Esophagus mucosa (tissue), 1 donor: ENCODE measurements at regions not wholly inside any gene's neighbourhood (a gene's known extent, or its start where the extent isn't known, plus 50 kb on each side); places are given as distances from the start of the nearest gene placed in this dataset.
A peak's percentile ranks its signal among the peaks of the same experiment; 100 is the strongest.
"Not testable (repeated sequence)": the region's sequence is repeated elsewhere in the genome, so short reads cannot be mapped to it uniquely, and the experiment has no call there.

Experiments used
- ATAC-seq: fragments of 200-7000 bp; cut with Tn5 transposase; one replicate; pipeline ENCODE4 v1.9.1; 2020
- donor health status: DM: yes; HTN: yes; CAD: no.

DNA sequence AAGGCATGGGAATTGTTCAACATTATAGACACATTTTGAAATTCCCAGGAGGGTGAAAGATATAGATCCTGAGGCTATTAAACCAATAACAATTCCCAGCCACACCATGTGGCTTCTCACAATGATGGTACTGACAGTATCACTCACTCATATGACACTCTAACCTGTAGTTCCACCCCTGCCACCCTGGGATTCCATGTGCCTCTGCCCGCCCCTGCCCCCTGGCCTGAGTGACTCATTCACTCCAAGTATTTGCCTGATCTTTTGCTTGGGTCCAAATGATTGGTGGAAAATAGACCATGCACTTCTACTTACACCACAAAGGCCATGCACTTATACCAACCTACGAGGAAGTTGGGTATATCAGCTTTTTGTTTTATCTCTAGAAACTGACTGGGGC, 305.2 kb upstream of the DAB2 start:
- ATAC-seq = no peak

DNA sequence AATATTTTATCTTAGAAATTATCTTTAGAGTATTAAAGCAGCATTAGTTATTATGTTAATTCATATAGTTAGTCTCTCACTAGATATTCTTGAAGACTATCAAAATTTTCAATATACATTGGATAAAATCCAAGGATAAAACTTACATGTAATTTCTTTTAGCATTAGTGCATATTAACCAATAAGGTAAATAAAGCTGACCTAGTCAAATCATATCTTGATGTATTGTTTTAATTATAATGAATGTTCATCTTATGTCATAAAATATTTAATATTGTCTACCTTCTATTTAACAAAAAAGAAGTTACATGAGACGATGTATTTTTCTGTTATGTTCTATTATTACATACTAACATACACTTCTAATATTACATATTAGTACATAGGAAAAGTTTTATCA, 301.7 kb upstream of the DAB2 start:
- no peak for ATAC-seq

DNA sequence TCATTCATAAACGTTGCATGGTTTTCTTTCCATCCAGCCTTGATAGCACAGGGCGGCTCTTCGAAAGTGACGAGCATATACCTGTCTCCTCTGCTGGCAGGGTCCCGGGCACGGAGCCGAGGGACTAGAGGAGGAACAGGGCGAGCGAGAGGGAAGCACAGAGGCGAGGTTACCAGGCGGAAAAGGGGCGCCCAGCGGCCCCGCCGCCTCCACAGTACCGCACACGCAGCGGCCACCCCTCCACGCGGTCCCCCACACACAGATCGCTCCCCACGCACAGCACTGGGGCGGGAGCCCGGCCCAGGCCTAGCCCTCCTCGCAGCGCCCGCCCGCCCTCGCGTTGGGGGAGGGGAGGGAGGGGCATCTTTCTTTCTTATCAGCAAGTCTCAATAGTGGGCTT, 296.6 kb upstream of the DAB2 start:
- ATAC-seq = no peak

DNA sequence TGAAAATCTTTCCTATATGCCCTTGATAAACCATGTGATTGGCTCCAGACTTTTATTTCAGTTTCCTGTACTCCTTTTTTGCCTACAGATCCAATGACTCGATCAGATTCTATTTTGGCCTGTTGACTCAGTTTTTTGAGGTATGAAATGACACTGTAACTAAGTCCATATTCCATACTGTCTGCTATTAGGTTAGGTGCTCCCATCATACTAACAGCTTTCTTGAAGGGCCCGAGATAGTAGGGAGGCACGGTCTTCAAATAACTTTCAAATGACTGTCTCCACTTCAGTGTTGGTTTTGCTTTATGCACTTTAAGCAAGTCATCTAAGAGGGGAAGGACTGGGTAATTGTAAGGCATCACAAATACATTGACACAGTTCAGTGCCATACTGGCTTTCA, 295.4 kb upstream of the DAB2 start:
- ATAC-seq = no peak

DNA sequence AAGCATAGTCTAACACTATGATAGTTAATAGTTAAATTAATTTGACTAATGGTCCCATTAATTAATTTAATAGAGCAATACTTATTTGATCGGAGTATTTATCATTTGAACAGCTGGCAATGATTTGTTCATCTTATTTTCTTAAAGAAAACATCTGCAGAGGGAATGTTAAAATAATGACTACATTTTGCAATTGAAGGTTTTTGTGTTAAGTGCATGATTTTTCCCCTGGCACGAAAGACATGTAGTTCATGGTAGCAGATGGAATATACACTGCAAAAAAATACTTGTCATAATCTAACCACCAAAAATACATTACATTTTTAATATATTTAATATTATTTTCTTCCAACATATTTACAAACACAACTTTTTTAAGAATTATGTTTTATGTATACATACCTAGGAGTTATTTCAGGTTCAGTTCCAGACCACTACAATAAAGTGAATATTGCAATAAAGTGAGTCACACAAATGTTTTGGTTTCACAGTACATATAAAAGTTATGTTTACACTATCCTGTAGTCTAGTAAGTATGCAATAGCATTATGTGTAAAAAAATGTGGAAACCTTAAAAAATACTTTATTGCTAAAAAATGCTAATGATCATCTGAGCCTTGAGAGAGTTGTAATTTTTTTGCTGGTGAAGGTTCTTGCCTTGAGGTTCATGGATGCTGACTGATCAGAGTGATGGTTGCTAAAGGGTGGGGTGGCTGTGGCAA, 292.6 kb upstream of the DAB2 start:
- ATAC-seq = no peak

DNA sequence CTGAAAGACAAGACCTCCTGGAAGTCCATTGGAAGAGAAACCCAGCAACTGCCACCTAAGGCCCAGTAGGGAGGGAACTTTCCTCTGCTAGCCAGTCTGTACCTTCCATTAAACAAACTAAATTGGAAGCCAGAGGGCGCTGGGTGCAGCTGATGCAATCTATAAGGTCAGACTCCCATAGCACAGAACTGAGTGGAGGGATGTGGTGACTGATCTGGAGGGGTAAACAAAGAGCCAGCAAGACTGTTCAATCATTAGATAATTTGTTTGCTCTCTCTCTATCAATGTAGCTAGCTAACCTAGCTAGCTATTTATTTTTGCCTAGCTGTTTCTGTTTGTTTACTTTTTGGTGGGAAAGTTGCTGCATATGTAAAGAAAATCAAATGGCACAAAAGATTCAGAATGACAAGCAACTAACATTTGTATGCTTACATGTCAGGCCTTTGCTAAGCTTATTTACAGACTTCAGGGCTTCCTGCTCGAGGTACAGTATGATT, 291.8 kb upstream of the DAB2 start:
- peak; percentile 43 for ATAC-seq

DNA sequence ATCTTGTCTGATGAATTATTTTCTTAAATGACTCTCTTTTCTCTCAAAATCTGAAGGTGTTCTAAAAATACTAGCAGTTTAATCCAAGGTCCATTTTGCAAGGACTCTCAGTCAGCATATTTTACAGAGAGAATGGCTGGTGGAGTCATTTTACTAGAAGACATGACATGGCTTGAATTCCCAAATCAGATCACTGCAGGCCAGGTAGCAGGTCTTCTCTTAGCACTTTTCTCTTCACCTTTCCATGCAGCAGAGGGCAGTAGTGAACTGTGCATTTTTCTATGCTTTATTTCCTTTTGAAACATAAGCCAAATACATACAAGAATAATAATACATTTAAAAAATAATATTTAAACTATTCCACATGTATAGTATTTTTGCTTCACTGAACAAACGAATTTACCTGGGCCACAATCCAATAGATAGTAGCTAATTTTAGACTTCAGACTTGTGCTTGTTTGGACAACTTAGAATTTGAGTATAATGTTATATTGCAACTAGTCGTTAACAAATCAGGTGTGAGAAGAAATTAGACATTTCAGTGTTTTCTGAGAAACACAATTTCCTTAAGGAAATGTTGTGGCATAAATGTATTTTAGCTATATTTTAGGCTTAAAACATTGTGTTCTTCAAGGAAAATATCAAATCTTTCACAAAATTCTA, 289.4 kb upstream of the DAB2 start:
- peak; percentile 55 for ATAC-seq

DNA sequence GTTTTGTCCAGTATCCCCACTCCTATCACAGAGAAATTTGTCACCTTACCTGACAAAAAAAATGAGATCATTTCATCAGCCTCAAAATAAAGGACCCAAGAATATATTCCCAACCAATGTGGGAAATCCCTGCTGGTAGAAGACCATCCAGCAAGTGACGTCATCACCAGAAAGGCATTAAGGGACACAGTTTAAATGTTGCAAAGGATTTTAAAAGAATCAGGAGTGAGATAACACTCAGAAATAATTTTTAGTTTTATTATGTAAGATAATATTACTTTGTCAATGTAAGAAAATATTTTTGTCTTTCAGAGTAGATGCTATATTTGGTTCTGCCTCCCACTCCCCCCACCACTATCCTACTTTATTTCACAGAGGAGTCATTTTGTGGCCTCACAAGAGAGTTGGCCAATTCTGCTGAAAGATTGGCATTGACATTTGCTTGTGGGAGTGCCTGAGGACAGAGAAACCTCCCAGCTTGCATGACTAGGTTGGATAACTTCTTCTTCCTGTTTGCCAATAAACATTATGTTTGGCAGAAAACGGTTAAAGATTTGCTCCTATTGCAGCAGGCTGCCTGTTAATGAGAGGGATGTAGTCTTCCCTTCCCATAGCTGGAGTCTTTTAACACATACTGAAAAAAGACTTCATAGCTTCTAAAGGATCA, 288.6 kb upstream of the DAB2 start:
- ATAC-seq = no peak

DNA sequence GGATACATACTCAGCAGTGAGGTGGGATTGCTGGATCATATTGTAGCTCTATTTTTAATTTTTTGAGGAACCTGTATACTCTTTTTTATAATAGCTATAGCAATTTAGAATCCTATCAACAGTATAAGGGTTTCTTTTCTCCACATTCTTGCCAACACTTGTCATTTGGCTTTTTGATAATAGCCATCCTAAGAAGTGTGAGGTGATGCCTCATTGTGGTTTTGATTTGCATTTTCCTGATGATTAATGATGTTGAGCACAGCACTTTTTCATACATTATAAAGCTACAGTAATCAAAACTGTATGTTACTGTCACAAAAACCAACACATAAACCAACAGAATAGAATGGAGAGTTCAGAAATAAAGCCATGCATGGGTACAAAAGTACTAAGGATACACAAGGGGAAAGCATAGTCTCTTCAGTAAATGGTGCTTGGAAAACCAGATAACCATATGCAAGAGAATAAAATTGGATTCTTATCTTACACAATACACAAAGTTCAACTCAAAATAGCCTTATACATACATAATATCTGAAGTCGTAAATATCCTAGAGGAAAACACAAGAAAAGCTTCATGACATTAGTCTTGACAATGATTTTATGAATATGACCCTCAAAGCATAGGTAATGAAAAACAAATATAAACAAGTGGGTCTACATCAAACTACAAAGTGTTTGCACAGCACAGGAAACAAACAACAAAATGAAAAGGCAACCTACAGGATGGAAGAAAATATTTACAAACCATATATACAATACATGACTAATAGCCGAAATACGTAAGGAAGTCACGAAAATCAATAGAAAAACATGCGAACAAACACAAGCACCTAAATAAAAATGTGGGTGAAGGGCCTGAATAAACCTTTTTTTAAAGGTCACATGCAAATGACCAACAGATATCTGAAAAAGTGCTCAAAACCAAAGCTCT, 287.8 kb upstream of the DAB2 start:
- ATAC-seq = no peak

DNA sequence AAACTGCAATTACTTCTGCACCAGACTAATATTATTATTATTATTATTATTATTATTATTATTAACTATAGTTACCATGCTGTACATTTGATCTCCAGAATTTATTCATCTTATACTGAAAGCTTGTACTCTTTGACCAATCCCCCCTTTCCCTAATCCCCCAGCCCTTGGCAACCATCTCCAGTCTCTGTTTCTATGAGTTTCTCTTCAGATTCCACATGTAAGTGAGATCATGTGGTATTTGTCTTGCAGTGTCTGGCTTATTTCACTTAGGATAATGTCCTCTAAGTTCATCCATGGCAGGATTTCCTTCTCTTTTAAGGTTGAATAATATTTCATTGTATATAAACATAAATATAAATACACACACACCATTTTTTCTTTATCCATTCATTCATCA, 287.0 kb upstream of the DAB2 start:
- no peak for ATAC-seq

DNA sequence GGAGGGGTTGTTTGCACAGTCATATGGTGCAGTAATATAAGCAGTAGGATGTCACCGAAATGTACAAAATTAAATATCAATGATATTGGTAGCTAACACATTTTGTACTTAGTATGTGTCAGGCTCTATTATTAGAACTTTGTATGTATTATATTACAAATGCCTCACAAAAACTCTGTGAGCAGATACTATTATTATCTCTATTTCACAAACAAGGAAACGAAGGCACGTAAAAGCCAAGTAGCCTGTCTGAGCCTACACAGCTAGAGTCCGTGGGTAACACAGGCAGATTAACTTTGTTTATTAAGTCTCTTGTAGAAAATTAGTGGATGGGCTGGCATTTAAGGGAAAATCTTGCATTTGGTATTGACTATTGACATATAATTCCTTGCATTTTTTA, 284.3 kb upstream of the DAB2 start:
- no peak for ATAC-seq

DNA sequence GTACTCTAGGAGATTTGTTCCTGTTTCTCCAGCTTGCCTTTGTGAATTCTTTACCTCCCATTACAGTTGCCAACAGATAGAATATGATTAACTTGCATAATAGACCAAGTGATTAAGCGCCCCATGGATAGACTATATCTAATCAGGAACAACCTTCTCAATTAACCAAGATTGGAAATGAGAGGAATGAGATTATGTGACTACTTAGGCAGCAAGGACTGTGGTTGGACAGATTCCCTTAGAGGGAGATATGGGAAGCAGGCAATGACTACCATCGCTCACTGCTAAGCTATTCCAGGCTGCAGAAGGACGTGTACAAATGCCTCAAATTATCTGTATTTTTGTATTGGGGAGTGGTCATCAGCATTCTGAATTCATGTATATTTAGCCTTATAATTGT, 278.1 kb upstream of the DAB2 start:
- ATAC-seq = no peak

DNA sequence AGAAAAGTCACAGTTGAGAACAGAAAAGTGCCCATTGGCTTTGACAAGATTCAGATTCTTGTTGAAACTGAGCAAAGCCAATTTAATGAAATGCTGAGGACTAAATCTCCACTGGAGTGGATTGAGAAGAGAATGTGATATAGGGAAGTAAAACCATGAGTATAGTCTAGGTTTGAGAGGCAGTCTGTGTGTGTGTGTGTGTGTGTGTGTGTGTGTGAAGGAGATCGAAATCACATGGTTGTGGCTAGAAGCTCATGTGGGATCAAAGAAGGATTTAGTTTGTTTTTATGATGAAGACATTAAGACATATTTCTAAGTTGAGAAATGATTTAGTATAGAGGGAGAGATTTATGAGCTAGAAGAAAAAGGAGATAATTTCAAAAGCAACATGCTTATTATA, 275.7 kb upstream of the DAB2 start:
- no peak for ATAC-seq

DNA sequence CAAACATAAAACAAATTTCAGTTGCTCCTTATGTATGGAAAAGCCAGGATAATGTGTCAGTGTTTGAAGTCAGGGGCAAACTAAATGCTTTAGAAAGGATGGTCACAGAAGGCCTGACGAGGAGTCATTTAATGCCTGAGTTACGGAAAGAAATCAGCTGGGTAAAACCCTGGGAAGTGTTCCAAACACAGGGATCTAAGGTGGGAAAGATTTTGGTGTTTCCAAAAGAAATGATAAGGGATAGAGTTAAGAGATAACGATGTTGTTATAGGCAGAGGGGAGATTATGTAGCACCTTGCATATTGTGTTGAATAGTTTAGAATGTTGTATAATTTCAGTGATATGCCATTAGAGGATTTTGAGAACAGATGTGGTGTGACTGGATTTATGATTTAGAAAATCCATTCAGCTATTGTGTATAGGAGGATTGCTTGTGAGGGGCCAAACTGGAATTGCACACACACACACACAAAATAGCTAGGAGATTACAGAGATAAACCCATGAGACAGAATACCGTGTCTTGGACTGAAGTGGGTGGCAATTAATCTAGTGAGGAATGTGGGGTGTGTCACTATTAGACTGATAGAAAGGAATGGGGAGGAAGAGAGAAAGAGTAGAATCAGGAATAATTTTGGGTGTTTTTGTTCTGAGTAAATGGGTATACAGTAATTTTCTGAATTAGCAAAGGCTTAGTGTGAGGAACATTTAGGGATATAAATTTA, 274.2 kb upstream of the DAB2 start:
- no peak for ATAC-seq

DNA sequence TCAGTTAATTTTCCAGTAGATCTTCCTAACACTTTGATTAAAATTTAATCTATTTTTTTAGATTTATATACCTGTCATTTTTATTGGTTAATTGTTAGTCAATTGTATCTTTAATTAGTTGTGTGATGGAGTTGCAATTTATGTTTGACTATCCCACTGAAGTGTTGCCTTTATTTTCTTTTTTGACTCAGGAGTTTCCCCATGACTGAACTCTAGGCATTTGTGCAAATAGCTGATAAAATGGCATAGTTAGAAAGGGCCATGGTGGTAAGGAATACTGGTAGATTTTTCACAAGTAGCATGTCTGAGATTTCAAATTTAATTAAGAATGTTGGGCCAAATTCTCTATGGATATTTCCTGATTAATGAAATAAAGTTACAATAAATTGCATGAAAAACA, 273.1 kb upstream of the DAB2 start:
- ATAC-seq = no peak

DNA sequence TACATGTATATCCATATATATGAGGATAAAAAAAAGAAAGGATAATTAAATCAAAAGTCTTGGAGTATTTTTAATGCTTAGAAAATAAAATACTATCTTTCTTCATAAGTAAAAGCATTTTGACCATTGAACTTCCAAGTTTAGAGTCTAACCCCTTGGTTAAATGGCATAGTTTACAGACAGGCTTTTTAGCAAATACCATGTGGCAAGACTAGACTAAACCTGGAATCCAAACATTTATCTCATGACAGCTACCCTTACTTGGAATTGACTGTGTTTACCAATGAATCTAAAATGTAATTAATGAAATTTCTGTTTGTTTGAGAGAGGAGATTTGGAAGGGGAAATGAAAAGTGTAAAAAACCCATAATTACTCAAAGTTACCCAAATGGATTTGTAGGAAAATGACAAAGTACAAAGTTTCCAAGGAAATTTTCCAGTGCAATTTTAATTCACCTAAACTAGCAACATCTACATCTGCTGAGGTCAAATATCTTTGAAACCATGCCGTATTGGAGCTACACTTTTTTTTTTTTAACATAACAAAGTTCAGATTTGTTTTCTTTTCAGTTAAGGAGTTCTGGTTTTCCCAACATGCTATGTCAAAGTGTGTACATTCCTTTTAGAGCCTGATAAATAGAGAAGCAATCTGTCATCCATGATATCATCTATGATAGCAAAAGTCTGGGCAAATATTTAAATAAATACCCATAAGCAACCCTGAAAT, 272.1 kb upstream of the DAB2 start:
- no peak for ATAC-seq

DNA sequence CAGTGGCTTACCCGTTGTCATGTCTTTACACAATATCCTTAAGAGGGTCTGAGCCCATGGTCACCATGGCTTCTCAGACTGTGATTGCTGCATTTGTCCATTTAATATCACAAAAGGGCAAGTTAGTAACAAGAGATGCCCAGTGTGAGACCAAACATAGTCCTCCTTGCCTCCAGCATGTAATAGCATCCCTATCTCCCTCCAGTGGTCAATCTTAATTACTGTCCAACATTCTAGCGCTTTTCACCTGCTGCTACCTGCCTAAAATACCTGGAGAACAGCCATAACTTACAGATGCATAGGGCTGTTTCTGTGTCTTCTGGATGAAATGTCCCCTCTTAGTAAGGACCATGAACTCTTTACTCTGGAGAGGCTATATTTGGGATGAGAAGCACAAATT, 267.2 kb upstream of the DAB2 start:
- ATAC-seq = no peak

DNA sequence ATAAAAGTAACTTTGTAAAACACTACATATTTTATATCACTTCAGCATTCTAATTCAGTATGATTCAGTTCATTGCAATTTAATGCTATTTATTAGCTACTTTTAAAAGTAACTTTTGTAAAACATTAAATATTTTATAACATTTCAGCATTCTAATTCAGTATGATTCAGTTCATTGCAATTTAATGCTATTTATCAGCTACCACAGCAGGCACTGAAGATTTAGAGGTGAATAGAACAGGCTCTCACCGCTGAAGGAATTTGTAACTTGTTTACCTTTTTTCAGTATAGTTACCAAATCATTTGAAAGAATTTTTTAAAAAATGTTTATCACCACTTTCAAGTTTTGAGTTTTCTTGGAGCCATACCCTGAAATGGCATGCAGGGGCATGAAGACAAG, 266.4 kb upstream of the DAB2 start:
- ATAC-seq = no peak

DNA sequence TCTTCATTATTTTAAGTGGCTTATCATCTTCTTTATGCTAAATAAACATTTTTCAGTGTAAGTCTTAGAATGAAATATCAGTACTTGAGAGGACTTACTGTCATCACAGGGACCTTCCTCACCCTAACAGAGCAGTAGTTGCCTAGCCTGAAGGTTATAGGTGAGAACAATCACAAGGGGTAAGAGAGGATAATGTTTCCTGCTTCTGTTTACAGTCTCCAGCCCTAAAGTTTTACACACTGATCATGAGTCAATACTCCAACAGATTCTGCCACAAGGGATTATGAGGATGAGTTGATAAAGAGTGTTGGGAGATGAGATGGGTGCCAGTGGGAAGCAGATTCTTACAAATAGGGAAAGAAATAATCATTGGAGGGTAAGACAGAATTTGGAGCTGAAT, 265.1 kb upstream of the DAB2 start:
- ATAC-seq = no peak

DNA sequence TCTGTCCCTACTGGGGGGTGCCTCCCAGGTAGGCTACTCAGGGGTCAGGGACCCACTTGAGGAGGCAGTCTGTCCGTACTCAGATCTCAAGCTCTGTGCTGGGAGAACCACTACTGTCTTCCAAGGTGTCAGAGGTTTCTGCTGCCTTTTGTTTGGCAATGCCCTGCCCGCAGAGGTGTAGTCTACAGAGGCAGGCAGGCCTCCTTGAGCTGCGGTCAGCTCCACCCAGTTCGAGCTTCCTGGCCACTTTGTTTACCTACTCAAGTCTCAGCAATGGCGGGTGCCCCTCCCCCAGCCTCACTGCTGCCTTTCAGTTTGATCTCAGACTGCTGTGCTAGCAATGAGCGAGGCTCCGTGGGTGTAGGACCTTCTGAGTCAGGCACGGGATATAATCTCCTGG, 263.1 kb upstream of the DAB2 start:
- not testable (repeated sequence) for ATAC-seq

DNA sequence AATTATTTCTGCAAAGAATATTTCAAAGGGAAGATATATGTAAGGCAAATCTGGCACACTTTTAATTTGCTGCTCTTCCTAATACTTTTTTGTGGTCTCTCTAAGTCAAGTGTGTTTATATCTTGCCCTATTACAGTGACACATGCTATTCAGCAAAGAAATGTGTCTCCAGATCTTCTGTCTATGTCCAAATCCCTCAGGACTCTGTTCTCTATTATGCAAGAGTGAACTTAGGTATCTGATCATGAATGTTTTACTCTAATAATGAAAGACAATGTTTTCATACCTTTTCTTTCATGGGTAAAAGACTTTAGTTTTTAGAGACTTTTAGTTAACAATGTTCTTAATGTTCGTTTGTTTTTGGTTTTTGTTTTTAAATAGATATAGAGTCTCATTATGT, 255.4 kb upstream of the DAB2 start:
- no peak for ATAC-seq

DNA sequence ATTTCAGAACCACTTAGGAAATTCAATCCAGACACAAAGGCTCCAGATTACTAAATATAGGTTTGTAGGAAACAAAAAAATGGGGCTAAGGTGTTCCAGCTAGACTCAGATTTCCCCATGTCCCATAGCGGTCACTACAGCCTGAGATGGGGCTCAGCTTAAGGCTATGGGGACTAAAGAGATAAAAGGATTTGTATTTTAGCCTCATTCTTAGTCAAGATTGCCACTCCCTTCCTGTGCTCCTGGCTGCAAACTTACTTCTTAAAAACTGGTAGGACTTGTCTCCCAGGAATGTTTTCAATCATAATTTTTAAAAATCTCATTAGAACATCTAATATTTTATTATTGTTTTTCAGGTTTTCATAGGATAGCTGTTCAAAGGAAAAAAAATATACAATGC, 253.8 kb upstream of the DAB2 start:
- no peak for ATAC-seq
